ENCODE measurements at regions not wholly inside any gene's neighbourhood (a gene's known extent, or its start where the extent isn't known, plus 50 kb on each side); places are given as distances from the start of the nearest gene placed in this dataset.

DNA sequence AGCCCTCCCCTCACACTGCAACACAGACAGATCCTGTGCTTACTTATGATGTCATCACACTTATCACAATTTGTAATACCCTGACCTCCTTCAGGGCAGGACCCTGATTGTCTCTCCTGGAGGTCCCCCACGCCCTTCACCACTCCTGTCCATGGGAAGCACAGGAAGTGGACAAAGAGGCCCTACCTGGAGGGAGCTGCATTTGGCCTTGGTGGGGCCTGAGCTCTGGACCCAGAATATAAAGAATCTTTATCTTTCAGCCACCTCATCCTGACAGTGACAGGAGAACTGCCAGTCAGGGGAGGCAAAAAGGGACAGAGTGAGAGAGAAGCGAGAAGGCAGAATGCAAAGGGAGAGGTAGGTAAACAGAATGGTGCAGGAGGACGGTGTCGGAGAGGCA lies 303.4 kb upstream of the N4BP1 start:
- TF ChIP-seq EP300 (IDR thresholded peaks at IDR 0.05) (no peak), CTCF (IDR thresholded peaks at IDR 0.05) (no peak)
